ENCODE measurements at regions not wholly inside any gene's neighbourhood (a gene's known extent, or its start where the extent isn't known, plus 50 kb on each side); places are given as distances from the start of the nearest gene placed in this dataset.

- no peak for TF ChIP-seq CTCF (IDR thresholded peaks at IDR 0.05)
- no peak for TF ChIP-seq POLR2A (IDR thresholded peaks at IDR 0.05)
These were observed 102.3 kb upstream of the GATA6 start for GRCh38 chr18:22067109-22067508.

Measured in stomach (tissue), 4 donors.